ENCODE measurements at regions not wholly inside any gene's neighbourhood (a gene's known extent, or its start where the extent isn't known, plus 50 kb on each side); places are given as distances from the start of the nearest gene placed in this dataset.

GRCh38 chr3:160094562-160094961, 105.9 kb downstream of the IL12A start (continued):
- TF ChIP-seq ARID5B (CRISPR knock-in tag; IDR thresholded peaks at IDR 0.05) (0 out of 2 replicates have a peak, but pooled peaks have one; percentile 28), NR2F6 (IDR thresholded peaks at IDR 0.05) (peak; percentile 79), NR2F6 (CRISPR knock-in tag; IDR thresholded peaks at IDR 0.05) (peak; percentile 61; the same call in 1 of the 2 replicates), MAX (IDR thresholded peaks at IDR 0.05) (peak; percentile 40; the same call in 1 of the 2 replicates), TRIM24 (CRISPR knock-in tag; IDR thresholded peaks at IDR 0.05) (no peak), EP300 (IDR thresholded peaks at IDR 0.05; ENCODE audit: low read depth in 2 of 2, low read length in 2 of 2) (peak in 1 of 2 experiments; percentile 23; a peak in 1 of 4 replicates), EP300 (CRISPR knock-in tag; IDR thresholded peaks at IDR 0.05; ENCODE audit: borderline replicate concordance) (no peak), ZNF460 (CRISPR knock-in tag; IDR thresholded peaks at IDR 0.05; ENCODE audit: borderline replicate concordance) (peak; percentile 0; the same call in 1 of the 2 replicates), FOXA1 (IDR thresholded peaks at IDR 0.05) (no peak), FOXA1 (CRISPR knock-in tag; IDR thresholded peaks at IDR 0.05) (0 out of 2 replicates have a peak, but pooled peaks have one; percentile 11), BORCS8-MEF2B (CRISPR knock-in tag; IDR thresholded peaks at IDR 0.05) (no peak), HNF4A (CRISPR knock-in tag; IDR thresholded peaks at IDR 0.05) (peak; percentile 42), ZBTB25 (CRISPR knock-in tag; IDR thresholded peaks at IDR 0.05) (no peak), RARA (CRISPR knock-in tag; IDR thresholded peaks at IDR 0.05) (peak; percentile 88), ZEB1 (IDR thresholded peaks at IDR 0.05; ENCODE audit: insufficient replicate concordance, low read depth) (peak; percentile 38), NR2F2 (IDR thresholded peaks at IDR 0.05; ENCODE audit: borderline replicate concordance, low read depth) (peak; percentile 70), DZIP1 (CRISPR knock-in tag; IDR thresholded peaks at IDR 0.05) (no peak), SMARCE1 (IDR thresholded peaks at IDR 0.05; ENCODE audit: borderline replicate concordance) (no peak), ZMYM4 (CRISPR knock-in tag; IDR thresholded peaks at IDR 0.05) (peak; percentile 38; the same call in 1 of the 2 replicates), NR2C2 (CRISPR knock-in tag; IDR thresholded peaks at IDR 0.05; ENCODE audit: borderline replicate concordance) (peak; percentile 53; the same call in 1 of the 2 replicates)
